OCI-LY3 (cell line): ENCODE measurements at regions not wholly inside any gene's neighbourhood (a gene's known extent, or its start where the extent isn't known, plus 50 kb on each side); places are given as distances from the start of the nearest gene placed in this dataset.

Experiments
- H2AFZ ChIP-seq: fragments of 200-600, 300-600 bp; shearing (Covaris generic); 2 replicates; pipeline ENCODE4 v1.6.0; 2014; ENCODE audit warnings: antibody characterized with exemption, low read depth, low read length
- H3K27ac ChIP-seq: fragments of 200-600, 300-600 bp; sonication (generic); 2 replicates; pipeline ENCODE4 v1.5.1; 2014; ENCODE audit warnings: mild to moderate bottlenecking, low read length, moderate library complexity, mixed read lengths
- H3K27me3 ChIP-seq: fragments of 200-600, 300-600 bp; sonication (generic); 2 replicates; pipeline ENCODE4 v1.6.1; 2014; ENCODE audit warnings: low read depth, low read length, mixed read lengths
- H3K36me3 ChIP-seq: fragments of 200-600, 300-600 bp; sonication (generic); replicated peaks from 2 replicates; pipeline ENCODE3; 2014; ENCODE audit warnings: low read depth, low read length, mixed read lengths
- H3K4me1 ChIP-seq: fragments of 300-600, 200-600 bp; sonication (generic); 2 replicates; pipeline ENCODE4 v1.6.1; 2014; ENCODE audit warnings: low read length, mixed read lengths
- H3K4me2 ChIP-seq: fragments of 200-600, 300-600 bp; sonication (generic); 2 replicates; pipeline ENCODE4 v1.6.1; 2014; ENCODE audit warnings: low read length, mixed read lengths
- H3K4me3 ChIP-seq: fragments of 300-600, 200-600 bp; sonication (generic); 2 replicates; pipeline ENCODE4 v1.5.1; 2014; ENCODE audit warnings: antibody characterized with exemption, mild to moderate bottlenecking, low read length, moderate library complexity
- H3K79me2 ChIP-seq: fragments of 300-600, 200-600 bp; shearing (Covaris generic); 2 replicates; pipeline ENCODE4 v1.6.1; 2014; ENCODE audit warnings: mild to moderate bottlenecking, low read length, mixed read lengths
- H3K9ac ChIP-seq: fragments of 300-600, 200-600 bp; shearing (Covaris generic); 2 replicates; pipeline ENCODE4 v1.6.0; 2014; ENCODE audit warnings: mild to moderate bottlenecking, low read length, moderate library complexity
- H3K9me3 ChIP-seq: fragments of 200-600, 300-600 bp; shearing (Covaris generic); 2 replicates; pipeline ENCODE4 v1.6.1; 2014; ENCODE audit warnings: low read length, mixed read lengths; ENCODE audit not compliant: insufficient read depth
- H4K20me1 ChIP-seq: fragments of 200-600, 300-600 bp; sonication (generic); 2 replicates; pipeline ENCODE4 v1.6.1; 2016; ENCODE audit warnings: low read length, mixed read lengths; ENCODE audit not compliant: insufficient read depth
- EZH2phosphoT487 ChIP-seq: fragments of 200-600 bp; shearing (Covaris generic); IDR thresholded peaks from 2 replicates; pipeline ENCODE4 v1.6.1; 2018; ENCODE audit warnings: antibody characterized with exemption, mixed run types, low read depth
- TF ChIP-seq, protein P1 (sequence below): fragments of 200-600, 300-600 bp; sonication (generic); IDR thresholded peaks from 2 replicates; pipeline ENCODE4 v1.5.1; 2014; ENCODE audit warnings: antibody characterized with exemption, low read length, low read depth

DNA sequence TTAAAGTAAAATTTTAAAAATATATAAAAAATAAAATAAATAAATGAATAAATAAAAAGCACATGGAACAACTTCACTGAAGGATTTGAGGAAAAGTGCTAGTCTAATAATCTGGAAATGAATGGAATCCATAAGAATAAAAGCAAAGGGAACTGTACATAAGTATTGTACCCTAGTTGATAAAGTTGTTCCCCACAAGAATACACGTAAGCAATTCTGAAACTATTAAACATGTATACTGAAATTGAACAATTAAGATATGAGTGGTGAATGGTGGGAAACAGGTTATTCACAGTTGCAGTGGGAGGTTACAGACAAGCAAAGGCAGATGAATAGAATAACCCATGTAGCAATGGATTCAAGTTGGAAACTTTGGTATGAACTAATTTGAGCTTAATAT, 853.2 kb upstream of the SOX9 start:
- Histone ChIP-seq H3K27me3 (no peaks in the 10 kb centered on the region), H3K4me1 (no peaks in the 10 kb centered on the region), H3K9ac (no peak overlapping the region), H2AFZ (no peak overlapping the region), H3K36me3 (no peaks in the 10 kb centered on the region), H4K20me1 (no peaks in the 10 kb centered on the region), H3K27ac (no peak overlapping the region), H3K79me2 (no peaks in the 10 kb centered on the region), H3K4me2 (no peak overlapping the region), H3K4me3 (no peak overlapping the region), H3K9me3 (peaks cover 6% of the 10 kb centered on the region; the same call in 1 of the 2 replicates)
- no peak for TF ChIP-seq EZH2phosphoT487
- TF ChIP-seq, protein P1, sequence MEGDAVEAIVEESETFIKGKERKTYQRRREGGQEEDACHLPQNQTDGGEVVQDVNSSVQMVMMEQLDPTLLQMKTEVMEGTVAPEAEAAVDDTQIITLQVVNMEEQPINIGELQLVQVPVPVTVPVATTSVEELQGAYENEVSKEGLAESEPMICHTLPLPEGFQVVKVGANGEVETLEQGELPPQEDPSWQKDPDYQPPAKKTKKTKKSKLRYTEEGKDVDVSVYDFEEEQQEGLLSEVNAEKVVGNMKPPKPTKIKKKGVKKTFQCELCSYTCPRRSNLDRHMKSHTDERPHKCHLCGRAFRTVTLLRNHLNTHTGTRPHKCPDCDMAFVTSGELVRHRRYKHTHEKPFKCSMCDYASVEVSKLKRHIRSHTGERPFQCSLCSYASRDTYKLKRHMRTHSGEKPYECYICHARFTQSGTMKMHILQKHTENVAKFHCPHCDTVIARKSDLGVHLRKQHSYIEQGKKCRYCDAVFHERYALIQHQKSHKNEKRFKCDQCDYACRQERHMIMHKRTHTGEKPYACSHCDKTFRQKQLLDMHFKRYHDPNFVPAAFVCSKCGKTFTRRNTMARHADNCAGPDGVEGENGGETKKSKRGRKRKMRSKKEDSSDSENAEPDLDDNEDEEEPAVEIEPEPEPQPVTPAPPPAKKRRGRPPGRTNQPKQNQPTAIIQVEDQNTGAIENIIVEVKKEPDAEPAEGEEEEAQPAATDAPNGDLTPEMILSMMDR = no peak

DNA sequence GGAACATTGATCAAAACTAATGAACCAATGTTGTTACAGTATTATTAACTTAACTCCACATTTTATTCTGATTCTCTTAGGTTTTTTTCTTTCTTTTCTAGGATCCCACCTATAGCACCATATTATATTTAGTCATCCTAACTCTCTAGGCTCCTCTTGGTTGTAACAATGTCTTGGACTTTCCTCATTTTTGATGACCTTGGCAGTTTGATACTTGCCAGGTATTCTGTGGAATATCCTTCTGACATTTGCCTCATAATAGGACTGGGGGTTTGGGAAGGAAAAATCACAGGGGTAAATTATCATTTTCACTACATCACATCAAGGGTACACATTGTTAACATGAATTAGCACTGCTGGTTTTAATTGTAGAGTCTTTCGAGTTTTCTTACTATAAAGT, 851.6 kb upstream of the SOX9 start:
- Histone ChIP-seq H3K9me3 (peaks cover 6% of the 10 kb centered on the region; the same call in 1 of the 2 replicates), H4K20me1 (no peaks in the 10 kb centered on the region), H2AFZ (no peak overlapping the region), H3K27ac (no peak overlapping the region), H3K4me2 (no peak overlapping the region), H3K27me3 (no peaks in the 10 kb centered on the region), H3K36me3 (no peaks in the 10 kb centered on the region), H3K79me2 (no peaks in the 10 kb centered on the region), H3K9ac (no peak overlapping the region), H3K4me3 (no peak overlapping the region), H3K4me1 (no peaks in the 10 kb centered on the region)
- TF ChIP-seq EZH2phosphoT487 = no peak
- TF ChIP-seq, protein P1 = no peak

DNA sequence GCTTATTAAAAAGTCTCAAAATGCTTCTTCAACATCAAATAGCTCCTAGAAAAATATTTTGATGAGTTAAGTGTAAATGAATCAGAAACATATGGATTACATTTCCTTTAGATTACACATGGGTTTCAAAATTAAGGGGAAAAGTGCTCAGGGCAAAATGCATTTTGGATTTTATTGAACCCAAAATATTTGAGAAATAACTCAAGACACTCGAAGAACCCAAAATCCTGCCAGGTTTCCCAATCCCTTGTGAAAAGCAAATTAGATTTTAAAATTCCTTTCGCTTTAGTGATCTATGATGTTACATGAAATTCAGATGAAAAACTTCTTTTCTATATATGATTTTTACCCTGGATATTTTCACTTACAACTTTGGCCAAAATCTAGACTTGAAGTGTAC, 847.4 kb upstream of the SOX9 start:
- TF ChIP-seq, protein P1 = no peak
- TF ChIP-seq EZH2phosphoT487 = no peak
- Histone ChIP-seq H3K4me1 (no peaks in the 10 kb centered on the region), H3K36me3 (no peaks in the 10 kb centered on the region), H3K27me3 (no peaks in the 10 kb centered on the region), H3K79me2 (no peaks in the 10 kb centered on the region), H3K9me3 (no peaks in the 10 kb centered on the region), H2AFZ (no peak overlapping the region), H3K9ac (no peak overlapping the region), H3K27ac (no peak overlapping the region), H3K4me3 (no peak overlapping the region), H3K4me2 (no peak overlapping the region), H4K20me1 (no peaks in the 10 kb centered on the region)

DNA sequence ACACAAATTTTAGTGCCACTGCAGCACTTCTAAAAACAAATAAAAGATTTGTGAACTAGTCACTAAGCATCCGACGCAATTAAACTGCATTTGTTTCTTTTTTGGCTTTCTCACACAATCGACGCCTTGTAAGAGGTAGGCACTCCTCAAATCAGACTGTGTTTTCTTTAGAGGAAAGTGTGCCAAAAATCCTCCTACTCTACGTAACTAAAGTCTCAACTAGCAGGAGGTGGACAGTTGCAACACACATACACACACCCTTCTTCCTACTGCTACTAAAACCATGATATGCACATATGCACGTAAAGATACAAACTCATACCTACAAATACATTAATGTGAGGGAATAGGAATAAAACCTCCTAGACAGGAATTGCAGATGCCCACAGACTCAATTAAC, 844.7 kb upstream of the SOX9 start:
- Histone ChIP-seq H3K4me2 (no peak overlapping the region), H3K27me3 (no peaks in the 10 kb centered on the region), H3K79me2 (no peaks in the 10 kb centered on the region), H2AFZ (no peak overlapping the region), H3K27ac (no peak overlapping the region), H3K4me3 (no peak overlapping the region), H3K9ac (no peak overlapping the region), H3K36me3 (no peaks in the 10 kb centered on the region), H3K4me1 (no peaks in the 10 kb centered on the region), H4K20me1 (no peaks in the 10 kb centered on the region), H3K9me3 (no peaks in the 10 kb centered on the region)
- TF ChIP-seq, protein P1 = no peak
- no peak for TF ChIP-seq EZH2phosphoT487
